SK-N-MC (cell line): ENCODE measurements at regions not wholly inside any gene's neighbourhood (a gene's known extent, or its start where the extent isn't known, plus 50 kb on each side); places are given as distances from the start of the nearest gene placed in this dataset.

Experiments
- DNase-seq: peaks from one replicate; pipeline ENCODE4 v3.0.0-alpha.2; 2011; ENCODE audit warnings: low read depth, low spot score
- H3K27ac ChIP-seq: fragments of 200-600 bp; sonication (generic); 2 replicates; pipeline ENCODE4 v1.5.1; 2016; ENCODE audit warnings: mixed run types
- H3K36me3 ChIP-seq: fragments of 200-600 bp; sonication (generic); 2 replicates; pipeline ENCODE4 v1.6.1; 2017; ENCODE audit warnings: antibody characterized with exemption, low read length, mixed read lengths; ENCODE audit not compliant: insufficient read depth
- H3K4me3 ChIP-seq: fragments of 200-600 bp; sonication (generic); 2 replicates; pipeline ENCODE4 v1.5.1; 2016
- H3K9ac ChIP-seq: fragments of 200-600 bp; sonication (generic); 2 replicates; pipeline ENCODE4 v1.8.0; 2017; ENCODE audit warnings: mixed run types, mixed read lengths; ENCODE audit not compliant: insufficient read length
- H3K9me3 ChIP-seq: fragments of 200-600 bp; sonication (generic); 2 replicates; pipeline ENCODE4 v1.6.1; 2017; ENCODE audit warnings: low read depth, mild to moderate bottlenecking, antibody characterized with exemption, low read length, moderate library complexity, mixed read lengths
- EZH2 ChIP-seq: fragments of 200-600 bp; sonication (generic); IDR thresholded peaks from one replicate; pipeline ENCODE4 v1.6.1; 2017; ENCODE audit warnings: antibody characterized with exemption
- FOXP2 ChIP-seq: optimal IDR thresholded peaks from 2 replicates; pipeline ENCODE3; 2011; ENCODE audit warnings: mild to moderate bottlenecking, moderate library complexity; ENCODE audit not compliant: insufficient read depth; ENCODE audit errors: extremely low read length, control extremely low read depth
- POLR2AphosphoS5 ChIP-seq: IDR thresholded peaks from 2 replicates; pipeline ENCODE4 v1.6.1; 2012; ENCODE audit warnings: mild to moderate bottlenecking, low read depth, low read length, borderline replicate concordance

DNA sequence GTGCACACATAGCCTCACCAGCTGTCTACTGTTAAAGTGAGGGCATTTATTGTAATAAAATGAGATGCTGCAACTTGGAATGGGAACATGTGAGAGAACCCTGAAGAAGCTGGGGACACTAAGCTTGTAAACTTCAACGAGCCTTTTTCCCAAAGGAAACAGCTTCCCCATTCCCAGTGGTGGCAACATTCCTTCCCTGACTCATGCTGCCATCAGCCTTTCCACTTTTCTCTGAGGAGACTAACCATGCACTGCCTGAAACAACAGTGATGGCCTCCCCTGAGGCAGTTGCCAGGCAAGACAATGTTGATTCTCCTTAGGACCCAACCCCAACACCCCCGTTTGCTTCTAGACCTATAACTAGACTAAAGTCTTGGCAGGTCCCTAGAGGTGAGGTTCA is 928.3 kb downstream of the GLUD2 start:
- Histone ChIP-seq H3K9me3 (no peaks in the 10 kb centered on the region), H3K27ac (no peak overlapping the region), H3K4me3 (no peak overlapping the region), H3K9ac (no peak overlapping the region), H3K36me3 (no peaks in the 10 kb centered on the region)
- no peak for DNase-seq
- TF ChIP-seq POLR2AphosphoS5 (no peak), FOXP2 (no peak), EZH2 (no peak)

DNA sequence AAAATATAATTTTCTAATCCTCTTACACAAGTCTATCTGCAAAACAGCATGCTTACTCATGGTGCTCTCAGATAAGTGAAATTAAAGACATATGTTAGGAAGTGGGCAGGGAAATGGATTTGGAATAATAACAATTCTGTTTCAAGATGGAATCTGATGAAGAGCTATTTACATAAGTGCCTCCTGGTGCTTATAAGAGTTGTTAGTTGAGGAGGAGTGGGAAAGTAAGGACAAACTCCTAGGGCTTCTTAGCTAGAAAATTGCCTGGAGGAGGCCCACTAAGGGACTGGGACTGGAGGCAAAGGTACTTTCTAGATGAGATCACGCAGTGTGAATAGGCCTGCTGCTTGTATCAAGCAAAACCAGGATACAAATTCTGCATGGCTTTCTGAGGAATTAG is 939.8 kb downstream of the GLUD2 start:
- H3K36me3 ChIP-seq: no peaks in the 10 kb centered on the region
- H3K27ac ChIP-seq: no peak overlapping the region
- H3K4me3 ChIP-seq: no peak overlapping the region
- peak; percentile 42 for DNase-seq
- no peak overlapping the region for H3K9ac ChIP-seq
- H3K9me3 ChIP-seq: no peaks in the 10 kb centered on the region
- TF ChIP-seq EZH2 (no peak), FOXP2 (no peak), POLR2AphosphoS5 (no peak)

DNA sequence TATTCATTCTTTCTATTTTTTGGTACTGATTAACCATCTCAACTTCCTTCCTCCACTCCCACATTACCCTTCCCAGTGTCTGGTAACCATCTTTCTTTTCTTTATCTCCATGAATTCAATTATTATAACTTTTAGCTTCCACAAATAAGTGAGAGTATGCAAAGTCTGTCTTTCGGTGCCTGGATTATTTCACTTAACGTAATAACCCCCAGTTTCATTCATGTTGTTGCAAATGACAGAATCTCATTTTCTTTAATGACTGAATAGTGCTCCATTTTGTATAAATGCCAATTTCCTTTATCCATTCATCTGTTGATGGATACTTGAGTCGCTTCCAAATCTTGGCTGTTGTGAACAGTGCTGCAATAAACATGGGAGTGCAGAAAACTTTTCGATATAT is 940.4 kb downstream of the GLUD2 start:
- TF ChIP-seq POLR2AphosphoS5 (no peak), FOXP2 (no peak)
- Histone ChIP-seq H3K36me3 (no peaks in the 10 kb centered on the region), H3K4me3 (no peak overlapping the region), H3K9me3 (no peaks in the 10 kb centered on the region), H3K9ac (no peak overlapping the region), H3K27ac (no peak overlapping the region)
- DNase-seq: no peak

DNA sequence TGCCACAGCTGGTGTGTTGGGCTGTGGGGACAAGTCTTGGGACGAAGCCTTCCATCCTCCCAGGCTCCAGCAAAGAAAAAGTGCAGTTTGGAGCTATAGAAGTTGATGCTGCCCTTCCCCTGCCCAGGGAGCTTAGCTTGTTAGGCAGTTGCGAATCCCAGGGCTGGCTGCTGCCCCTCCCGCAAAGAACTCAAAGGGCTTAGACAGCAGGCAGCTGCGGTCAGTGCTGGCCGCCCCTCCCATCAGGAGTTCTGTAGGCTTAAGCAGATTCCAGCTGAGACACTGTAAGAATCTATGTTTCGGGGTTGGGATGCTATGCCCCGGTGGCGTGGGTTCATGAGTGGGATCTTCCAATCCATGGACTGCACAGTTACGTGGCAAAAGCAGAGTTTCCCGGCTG is 956.7 kb downstream of the GLUD2 start:
- Histone ChIP-seq H3K4me3 (no peak overlapping the region), H3K36me3 (no peaks in the 10 kb centered on the region), H3K27ac (no peak overlapping the region), H3K9ac (no peak overlapping the region), H3K9me3 (no peaks in the 10 kb centered on the region)
- no peak for TF ChIP-seq FOXP2
- no peak for TF ChIP-seq EZH2
- TF ChIP-seq POLR2AphosphoS5: no peak
- DNase-seq: no peak

DNA sequence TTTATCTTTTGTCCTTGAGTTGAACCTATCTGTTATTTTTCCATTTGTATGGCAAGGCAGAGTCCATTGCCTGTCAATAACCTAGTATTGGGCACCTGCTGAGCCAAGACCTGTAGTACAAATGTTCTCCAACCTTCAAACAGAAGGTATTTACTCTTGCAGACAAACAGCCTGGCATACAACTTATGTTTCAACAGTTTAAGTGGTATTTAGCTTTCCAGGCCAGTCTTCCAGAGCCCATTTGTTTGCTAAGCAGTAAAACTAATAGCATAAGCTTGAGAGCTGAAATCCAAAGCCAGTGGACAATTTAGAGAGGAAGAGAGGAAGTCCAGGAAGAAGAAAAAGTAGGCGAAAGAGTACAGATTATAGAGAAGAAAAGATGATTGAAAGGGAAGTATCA is 979.3 kb downstream of the GLUD2 start:
- no peaks in the 10 kb centered on the region for H3K9me3 ChIP-seq
- no peaks in the 10 kb centered on the region for H3K36me3 ChIP-seq
- H3K4me3 ChIP-seq: no peak overlapping the region
- no peak for DNase-seq
- H3K9ac ChIP-seq: no peak overlapping the region
- TF ChIP-seq FOXP2 (no peak), POLR2AphosphoS5 (no peak), EZH2 (no peak)
- no peak overlapping the region for H3K27ac ChIP-seq

DNA sequence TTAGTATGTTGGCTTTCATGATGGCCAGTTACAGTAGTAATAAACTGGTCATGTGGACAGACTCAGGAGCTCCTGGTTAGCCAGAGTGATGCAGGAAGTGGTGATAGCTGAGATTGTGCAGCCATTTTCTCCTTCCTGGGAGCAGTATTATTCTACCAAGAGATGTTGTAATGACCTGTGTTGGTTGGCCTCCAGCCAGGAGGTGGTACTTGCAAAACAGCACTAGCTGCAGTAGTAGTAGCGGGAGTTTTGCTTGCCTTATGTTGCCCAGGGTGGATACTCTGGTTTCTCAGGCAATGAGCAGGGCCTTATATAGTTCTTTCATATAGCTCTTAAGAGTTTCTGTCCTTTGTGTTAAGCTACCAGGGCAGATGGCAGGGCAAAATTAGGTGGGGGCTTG is 998.8 kb downstream of the GLUD2 start:
- Histone ChIP-seq H3K27ac (no peak overlapping the region), H3K4me3 (no peak overlapping the region), H3K9ac (no peak overlapping the region), H3K9me3 (no peaks in the 10 kb centered on the region), H3K36me3 (no peaks in the 10 kb centered on the region)
- TF ChIP-seq FOXP2: no peak
- no peak for TF ChIP-seq POLR2AphosphoS5
- TF ChIP-seq EZH2: no peak
- DNase-seq: no peak

DNA sequence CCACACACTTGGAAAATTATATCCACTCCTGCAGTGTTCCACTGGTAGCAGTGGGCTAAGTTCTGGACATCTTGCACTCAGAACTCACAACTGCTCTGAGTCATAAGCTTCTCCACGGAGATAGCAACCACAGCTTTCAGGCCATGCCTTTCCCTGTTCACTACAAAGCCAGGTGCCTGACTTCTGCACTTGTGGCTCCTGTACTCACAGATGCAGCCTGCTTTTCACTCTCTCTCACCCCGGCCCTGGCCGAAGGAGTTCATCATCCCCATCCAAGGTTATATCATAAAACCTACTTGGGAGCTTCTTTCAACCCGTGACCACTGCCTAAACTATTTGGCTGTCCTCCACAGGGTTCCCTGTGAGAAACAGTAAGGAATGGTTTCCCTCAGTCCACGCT is 999.4 kb downstream of the GLUD2 start:
- TF ChIP-seq FOXP2 (no peak), POLR2AphosphoS5 (no peak), EZH2 (no peak)
- H3K9ac ChIP-seq: no peak overlapping the region
- no peaks in the 10 kb centered on the region for H3K9me3 ChIP-seq
- no peaks in the 10 kb centered on the region for H3K36me3 ChIP-seq
- no peak for DNase-seq
- H3K27ac ChIP-seq: no peak overlapping the region
- no peak overlapping the region for H3K4me3 ChIP-seq

DNA sequence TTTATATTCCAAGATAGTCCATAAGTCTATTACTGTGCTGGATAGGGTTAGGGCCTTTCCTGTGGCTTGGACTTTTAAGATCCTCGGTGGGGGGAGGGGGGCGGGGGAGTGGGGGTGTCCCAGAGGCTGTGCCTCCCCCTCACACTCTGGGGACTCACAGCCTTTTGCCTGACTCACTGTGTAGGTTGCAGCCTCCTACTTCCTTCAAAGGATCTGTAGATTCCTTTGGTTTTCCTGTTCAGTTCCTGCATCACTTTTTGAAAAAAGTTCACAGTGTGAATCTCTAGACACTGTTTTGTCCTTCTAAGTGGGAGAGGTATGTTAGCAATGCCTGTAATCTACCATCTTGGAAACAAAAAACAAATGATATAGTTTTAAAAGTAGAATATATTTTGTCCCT is 999.9 kb downstream of the GLUD2 start:
- Histone ChIP-seq H3K36me3 (no peaks in the 10 kb centered on the region), H3K4me3 (no peak overlapping the region), H3K9ac (no peak overlapping the region), H3K27ac (no peak overlapping the region), H3K9me3 (no peaks in the 10 kb centered on the region)
- TF ChIP-seq FOXP2 (no peak), EZH2 (no peak), POLR2AphosphoS5 (no peak)
- DNase-seq: no peak

DNA sequence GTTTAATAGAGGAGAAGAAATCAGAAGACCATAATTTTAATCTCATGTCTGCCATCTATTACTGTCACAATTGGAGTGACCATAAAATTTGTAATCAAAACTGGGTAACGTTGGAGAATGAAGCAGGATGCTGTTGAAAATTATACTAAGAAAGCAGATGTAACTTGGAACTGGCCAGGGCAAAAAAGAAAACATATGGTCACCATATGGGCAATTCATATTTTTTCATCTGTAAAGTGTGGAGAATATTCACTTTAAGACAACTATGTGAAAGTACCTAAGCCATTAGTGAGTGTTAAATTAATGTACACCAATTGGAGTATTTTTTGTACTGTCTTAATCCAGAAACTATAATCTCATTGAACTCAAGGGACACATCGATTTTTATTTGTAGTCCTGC is 1008.0 kb downstream of the GLUD2 start:
- H3K9ac ChIP-seq: no peak overlapping the region
- DNase-seq: no peak
- TF ChIP-seq EZH2 (no peak), POLR2AphosphoS5 (no peak), FOXP2 (no peak)
- no peaks in the 10 kb centered on the region for H3K9me3 ChIP-seq
- no peak overlapping the region for H3K27ac ChIP-seq
- no peaks in the 10 kb centered on the region for H3K36me3 ChIP-seq
- H3K4me3 ChIP-seq: no peak overlapping the region
